Activated naive CD4-positive, alpha-beta T cell treated with anti-CD3 and anti-CD28 coated beads, Interleukin-2, amount 50 U/mL, for 24 hours (primary cell): ENCODE measurements at regions not wholly inside any gene's neighbourhood (a gene's known extent, or its start where the extent isn't known, plus 50 kb on each side); places are given as distances from the start of the nearest gene placed in this dataset.

Experiments used
- H3K27ac Mint-ChIP-seq: one replicate; pipeline ENCODE4 v1.8.0; 2021; ENCODE audit warnings: mild to moderate bottlenecking, mixed read lengths
- H3K27me3 Mint-ChIP-seq: one replicate; pipeline ENCODE4 v1.8.0; 2021; ENCODE audit warnings: mixed read lengths
- H3K36me3 Mint-ChIP-seq: one replicate; pipeline ENCODE4 v1.8.0; 2021; ENCODE audit warnings: mixed read lengths
- H3K4me1 Mint-ChIP-seq: one replicate; pipeline ENCODE4 v1.8.0; 2021; ENCODE audit warnings: mixed read lengths
- H3K4me3 Mint-ChIP-seq: one replicate; pipeline ENCODE4 v1.8.0; 2021; ENCODE audit warnings: mild to moderate bottlenecking, mixed read lengths
- H3K9me3 Mint-ChIP-seq: one replicate; pipeline ENCODE4 v1.8.0; 2021; ENCODE audit warnings: mixed read lengths

- H3K4me1 Mint-ChIP-seq: no peaks in the 10 kb centered on the region
- no peaks in the 10 kb centered on the region for H3K27me3 Mint-ChIP-seq
- H3K36me3 Mint-ChIP-seq: no peaks in the 10 kb centered on the region
- H3K9me3 Mint-ChIP-seq: no peaks in the 10 kb centered on the region
- H3K4me3 Mint-ChIP-seq: no peak overlapping the region
- no peak overlapping the region for H3K27ac Mint-ChIP-seq
Measured at GRCh38 chr14:87491816-87492215, 501.2 kb downstream of the GALC start.

GRCh38 chr14:87489196-87489819, 503.7 kb downstream of the GALC start:
- Mint-ChIP-seq H3K9me3 (no peaks in the 10 kb centered on the region), H3K27me3 (no peaks in the 10 kb centered on the region), H3K4me3 (no peak overlapping the region), H3K27ac (no peak overlapping the region), H3K36me3 (no peaks in the 10 kb centered on the region), H3K4me1 (no peaks in the 10 kb centered on the region)

- no peak overlapping the region for H3K27ac Mint-ChIP-seq
- no peak overlapping the region for H3K4me3 Mint-ChIP-seq
- H3K36me3 Mint-ChIP-seq: no peaks in the 10 kb centered on the region
- H3K4me1 Mint-ChIP-seq: no peaks in the 10 kb centered on the region
- H3K27me3 Mint-ChIP-seq: no peaks in the 10 kb centered on the region
- no peaks in the 10 kb centered on the region for H3K9me3 Mint-ChIP-seq
Measured at GRCh38 chr14:87483271-87484260, 509.4 kb downstream of the GALC start.

GRCh38 chr14:87468531-87468930, 524.5 kb downstream of the GALC start:
- H3K9me3 Mint-ChIP-seq: peaks cover 10% of the 10 kb centered on the region
- no peak overlapping the region for H3K27ac Mint-ChIP-seq
- H3K4me1 Mint-ChIP-seq: no peaks in the 10 kb centered on the region
- H3K4me3 Mint-ChIP-seq: no peak overlapping the region
- no peaks in the 10 kb centered on the region for H3K36me3 Mint-ChIP-seq
- H3K27me3 Mint-ChIP-seq: no peaks in the 10 kb centered on the region

GRCh38 chr14:87467578-87467977, 525.4 kb downstream of the GALC start:
- Mint-ChIP-seq H3K9me3 (peaks cover 15% of the 10 kb centered on the region), H3K27ac (no peak overlapping the region), H3K4me1 (no peaks in the 10 kb centered on the region), H3K27me3 (no peaks in the 10 kb centered on the region), H3K4me3 (no peak overlapping the region), H3K36me3 (no peaks in the 10 kb centered on the region)

GRCh38 chr14:87465770-87466169, 527.2 kb downstream of the GALC start:
- Mint-ChIP-seq H3K36me3 (no peaks in the 10 kb centered on the region), H3K27ac (no peak overlapping the region), H3K9me3 (peaks cover 10% of the 10 kb centered on the region), H3K4me3 (no peak overlapping the region), H3K27me3 (no peaks in the 10 kb centered on the region), H3K4me1 (no peaks in the 10 kb centered on the region)

- Mint-ChIP-seq H3K9me3 (peaks cover 10% of the 10 kb centered on the region), H3K36me3 (no peaks in the 10 kb centered on the region), H3K4me1 (no peaks in the 10 kb centered on the region), H3K27ac (no peak overlapping the region), H3K4me3 (no peak overlapping the region), H3K27me3 (no peaks in the 10 kb centered on the region)
Measured at GRCh38 chr14:87461704-87462103, 531.3 kb downstream of the GALC start.

- H3K36me3 Mint-ChIP-seq: no peaks in the 10 kb centered on the region
- no peak overlapping the region for H3K4me3 Mint-ChIP-seq
- H3K4me1 Mint-ChIP-seq: no peaks in the 10 kb centered on the region
- no peaks in the 10 kb centered on the region for H3K9me3 Mint-ChIP-seq
- no peak overlapping the region for H3K27ac Mint-ChIP-seq
- no peaks in the 10 kb centered on the region for H3K27me3 Mint-ChIP-seq
Measured at GRCh38 chr14:87457720-87458119, 535.3 kb downstream of the GALC start.

GRCh38 chr14:87450193-87450592, 542.8 kb downstream of the GALC start:
- Mint-ChIP-seq H3K4me1 (no peaks in the 10 kb centered on the region), H3K9me3 (no peaks in the 10 kb centered on the region), H3K27ac (no peak overlapping the region), H3K27me3 (no peaks in the 10 kb centered on the region), H3K36me3 (no peaks in the 10 kb centered on the region), H3K4me3 (no peak overlapping the region)

- Mint-ChIP-seq H3K4me1 (no peaks in the 10 kb centered on the region), H3K27ac (no peak overlapping the region), H3K9me3 (no peaks in the 10 kb centered on the region)
Measured at GRCh38 chr14:87449016-87449415, 544.0 kb downstream of the GALC start.

GRCh38 chr14:87443787-87444186, 549.2 kb downstream of the GALC start:
- Mint-ChIP-seq H3K4me3 (no peak overlapping the region), H3K9me3 (peaks cover 8% of the 10 kb centered on the region), H3K27me3 (no peaks in the 10 kb centered on the region), H3K4me1 (no peaks in the 10 kb centered on the region), H3K36me3 (peaks cover 2% of the 10 kb centered on the region), H3K27ac (no peak overlapping the region)

More at GRCh38 chr14:87449016-87449415, 544.0 kb downstream of the GALC start:
- H3K36me3 Mint-ChIP-seq: no peaks in the 10 kb centered on the region
- no peak overlapping the region for H3K4me3 Mint-ChIP-seq
- H3K27me3 Mint-ChIP-seq: no peaks in the 10 kb centered on the region

GRCh38 chr14:87443039-87443438, 549.9 kb downstream of the GALC start:
- Mint-ChIP-seq H3K4me3 (no peak overlapping the region), H3K9me3 (peaks cover 13% of the 10 kb centered on the region), H3K36me3 (peaks cover 2% of the 10 kb centered on the region), H3K27ac (no peak overlapping the region), H3K27me3 (no peaks in the 10 kb centered on the region), H3K4me1 (no peaks in the 10 kb centered on the region)

GRCh38 chr14:87437158-87437557, 555.8 kb downstream of the GALC start:
- Mint-ChIP-seq H3K4me3 (no peak overlapping the region), H3K36me3 (no peaks in the 10 kb centered on the region), H3K27me3 (no peaks in the 10 kb centered on the region), H3K27ac (no peak overlapping the region), H3K4me1 (no peaks in the 10 kb centered on the region), H3K9me3 (peaks cover 16% of the 10 kb centered on the region)

- H3K36me3 Mint-ChIP-seq: no peaks in the 10 kb centered on the region
- H3K27me3 Mint-ChIP-seq: no peaks in the 10 kb centered on the region
- no peak overlapping the region for H3K4me3 Mint-ChIP-seq
- peaks cover 16% of the 10 kb centered on the region for H3K9me3 Mint-ChIP-seq
- H3K27ac Mint-ChIP-seq: no peak overlapping the region
- no peaks in the 10 kb centered on the region for H3K4me1 Mint-ChIP-seq
Measured at GRCh38 chr14:87434680-87435079, 558.3 kb downstream of the GALC start.

- Mint-ChIP-seq H3K4me3 (no peak overlapping the region), H3K36me3 (no peaks in the 10 kb centered on the region), H3K4me1 (no peaks in the 10 kb centered on the region), H3K27me3 (no peaks in the 10 kb centered on the region), H3K9me3 (peaks cover 16% of the 10 kb centered on the region), H3K27ac (no peak overlapping the region)
Measured at GRCh38 chr14:87434011-87434410, 559.0 kb downstream of the GALC start.

- Mint-ChIP-seq H3K36me3 (no peaks in the 10 kb centered on the region), H3K27me3 (no peaks in the 10 kb centered on the region), H3K9me3 (peaks cover 8% of the 10 kb centered on the region), H3K4me3 (no peak overlapping the region), H3K27ac (no peak overlapping the region), H3K4me1 (no peaks in the 10 kb centered on the region)
Measured at GRCh38 chr14:87432698-87433097, 560.3 kb downstream of the GALC start.
